ENCODE measurements at regions not wholly inside any gene's neighbourhood (a gene's known extent, or its start where the extent isn't known, plus 50 kb on each side); places are given as distances from the start of the nearest gene placed in this dataset.
"Not testable (repeated sequence)": the region's sequence is repeated elsewhere in the genome, so short reads cannot be mapped to it uniquely, and the experiment has no call there.

DNA sequence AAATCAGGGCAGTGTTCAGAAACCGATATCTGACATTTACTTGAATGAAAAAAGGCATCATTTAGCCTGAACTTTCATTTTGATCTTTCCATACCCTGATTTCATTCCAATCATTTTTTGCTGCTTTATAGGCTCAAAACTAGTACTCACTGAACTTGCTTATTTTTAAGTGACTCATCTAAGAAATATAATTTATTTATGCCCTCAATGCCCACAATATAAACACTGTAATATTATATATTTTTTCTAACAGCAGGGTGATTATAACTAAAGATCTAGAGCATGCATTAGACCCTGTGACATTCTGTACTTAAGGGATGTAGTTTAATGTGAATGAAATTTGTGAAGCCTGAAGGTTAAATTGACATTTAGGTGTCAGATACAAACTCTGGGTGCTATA is 446.1 kb upstream of the CDH10 start:
- TF ChIP-seq, protein P1, sequence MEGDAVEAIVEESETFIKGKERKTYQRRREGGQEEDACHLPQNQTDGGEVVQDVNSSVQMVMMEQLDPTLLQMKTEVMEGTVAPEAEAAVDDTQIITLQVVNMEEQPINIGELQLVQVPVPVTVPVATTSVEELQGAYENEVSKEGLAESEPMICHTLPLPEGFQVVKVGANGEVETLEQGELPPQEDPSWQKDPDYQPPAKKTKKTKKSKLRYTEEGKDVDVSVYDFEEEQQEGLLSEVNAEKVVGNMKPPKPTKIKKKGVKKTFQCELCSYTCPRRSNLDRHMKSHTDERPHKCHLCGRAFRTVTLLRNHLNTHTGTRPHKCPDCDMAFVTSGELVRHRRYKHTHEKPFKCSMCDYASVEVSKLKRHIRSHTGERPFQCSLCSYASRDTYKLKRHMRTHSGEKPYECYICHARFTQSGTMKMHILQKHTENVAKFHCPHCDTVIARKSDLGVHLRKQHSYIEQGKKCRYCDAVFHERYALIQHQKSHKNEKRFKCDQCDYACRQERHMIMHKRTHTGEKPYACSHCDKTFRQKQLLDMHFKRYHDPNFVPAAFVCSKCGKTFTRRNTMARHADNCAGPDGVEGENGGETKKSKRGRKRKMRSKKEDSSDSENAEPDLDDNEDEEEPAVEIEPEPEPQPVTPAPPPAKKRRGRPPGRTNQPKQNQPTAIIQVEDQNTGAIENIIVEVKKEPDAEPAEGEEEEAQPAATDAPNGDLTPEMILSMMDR (conservative IDR thresholded peaks at IDR 0.05; ENCODE audit: low read depth, low read length) = no peak
- no peak for DNase-seq (ENCODE audit: low read depth)
- no peak overlapping the region for H3K4me3 ChIP-seq (ENCODE audit: low read depth, low read length)

DNA sequence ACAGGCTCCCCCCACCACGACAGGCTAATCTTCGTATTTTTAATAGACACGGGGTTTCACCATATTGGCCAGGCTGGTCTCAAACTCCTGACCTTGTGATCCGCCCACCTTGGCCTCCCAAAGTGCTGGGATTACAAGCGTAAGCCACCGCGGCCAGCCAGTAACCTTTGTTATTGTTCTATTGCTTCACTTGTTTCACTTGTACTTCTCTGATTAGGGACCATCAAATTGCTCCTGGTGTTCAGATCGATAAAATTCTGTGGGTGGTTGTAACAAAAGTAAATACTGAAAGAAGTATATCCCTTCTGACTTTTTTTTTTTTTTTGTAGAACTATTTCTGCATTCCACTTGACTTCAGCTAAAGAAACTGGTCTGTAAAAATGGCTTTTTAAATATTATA is 445.5 kb upstream of the CDH10 start:
- H3K4me3 ChIP-seq (ENCODE audit: low read depth, low read length) = no peak overlapping the region
- DNase-seq (ENCODE audit: low read depth) = no peak
- TF ChIP-seq, protein P1 (conservative IDR thresholded peaks at IDR 0.05; ENCODE audit: low read depth, low read length) = no peak

DNA sequence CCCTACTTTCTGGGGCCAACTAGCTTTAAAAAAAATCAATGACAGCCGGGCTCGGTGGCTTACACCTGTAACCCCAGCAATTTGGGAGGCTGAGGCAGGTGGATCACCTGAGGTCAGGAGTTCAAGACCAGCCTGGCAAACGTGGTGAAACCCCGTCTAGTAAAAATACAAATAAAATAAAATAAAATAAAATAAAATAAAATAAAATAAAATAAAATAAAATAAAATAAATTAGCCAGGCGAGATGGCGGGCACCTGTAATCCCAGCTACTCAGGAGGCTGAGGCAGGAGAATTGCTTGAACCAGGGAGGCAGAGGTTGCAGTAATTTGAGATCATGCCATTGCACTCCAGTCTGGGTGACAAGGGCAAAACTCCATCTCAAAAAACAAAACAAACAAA is 443.9 kb upstream of the CDH10 start:
- H3K4me3 ChIP-seq (ENCODE audit: low read depth, low read length) = not testable (repeated sequence)

DNA sequence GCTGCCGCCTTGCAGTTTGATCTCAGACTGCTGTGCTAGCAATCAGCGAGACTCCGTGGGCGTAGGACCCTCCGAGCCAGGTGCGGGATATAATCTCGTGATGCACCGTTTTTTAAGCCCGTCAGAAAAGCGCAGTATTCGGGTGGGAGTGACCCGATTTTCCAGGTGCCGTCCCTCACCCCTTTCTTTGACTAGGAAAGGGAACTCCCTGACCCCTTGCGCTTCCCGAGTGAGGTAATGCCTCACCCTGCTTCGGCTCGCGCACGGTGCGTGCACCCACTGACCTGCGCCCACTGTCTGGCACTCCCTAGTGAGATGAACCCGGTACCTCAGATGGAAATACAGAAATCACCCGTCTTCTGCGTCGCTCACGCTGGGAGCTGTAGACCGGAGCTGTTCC is 438.5 kb upstream of the CDH10 start:
- H3K4me3 ChIP-seq (ENCODE audit: low read depth, low read length); DNase-seq (ENCODE audit: low read depth): not testable (repeated sequence)

More for the DNA sequence above, 443.9 kb upstream of the CDH10 start:
- not testable (repeated sequence) for DNase-seq (ENCODE audit: low read depth)

DNA sequence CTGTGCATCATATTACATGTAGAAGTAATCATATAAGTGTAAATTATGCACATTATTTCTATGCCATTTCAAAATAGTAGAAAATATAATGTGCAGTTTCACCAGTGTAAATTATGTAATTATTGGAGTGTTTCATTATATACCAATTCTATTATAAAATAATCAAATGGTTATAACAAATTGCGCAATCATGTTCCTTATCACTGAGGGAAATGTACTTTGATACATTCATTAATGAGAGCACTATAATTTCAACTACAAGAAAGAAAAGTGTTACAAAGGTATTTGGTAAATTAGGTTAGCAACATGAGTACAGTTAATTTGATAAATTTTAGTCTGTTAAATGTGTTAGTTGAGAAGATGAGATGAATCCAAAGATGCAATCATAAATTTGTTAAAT is 421.5 kb upstream of the CDH10 start:
- TF ChIP-seq, protein P1 (conservative IDR thresholded peaks at IDR 0.05; ENCODE audit: low read depth, low read length) = no peak
- no peak overlapping the region for H3K4me3 ChIP-seq (ENCODE audit: low read depth, low read length)
- no peak for DNase-seq (ENCODE audit: low read depth)

DNA sequence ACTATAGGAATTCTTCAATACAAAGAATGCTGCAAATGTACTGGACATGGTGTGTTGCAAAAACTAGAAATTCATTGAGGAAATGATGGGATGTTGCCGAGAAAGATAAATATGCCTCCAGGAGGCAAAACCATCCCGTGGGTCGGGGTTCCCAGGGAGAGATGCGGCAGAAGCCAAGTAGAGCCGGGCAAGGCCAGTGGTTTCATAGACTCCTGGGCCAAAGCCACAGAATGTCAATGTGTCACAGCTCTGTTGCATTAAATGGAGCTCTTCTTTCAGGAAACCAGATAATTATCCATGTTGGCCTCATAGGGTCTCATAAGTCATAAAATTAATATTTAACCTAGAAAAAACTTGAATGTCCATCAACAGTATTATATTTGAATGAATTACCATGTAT is 419.5 kb upstream of the CDH10 start:
- no peak for DNase-seq (ENCODE audit: low read depth)
- H3K4me3 ChIP-seq (ENCODE audit: low read depth, low read length) = no peak overlapping the region
- TF ChIP-seq, protein P1 (conservative IDR thresholded peaks at IDR 0.05; ENCODE audit: low read depth, low read length) = no peak

DNA sequence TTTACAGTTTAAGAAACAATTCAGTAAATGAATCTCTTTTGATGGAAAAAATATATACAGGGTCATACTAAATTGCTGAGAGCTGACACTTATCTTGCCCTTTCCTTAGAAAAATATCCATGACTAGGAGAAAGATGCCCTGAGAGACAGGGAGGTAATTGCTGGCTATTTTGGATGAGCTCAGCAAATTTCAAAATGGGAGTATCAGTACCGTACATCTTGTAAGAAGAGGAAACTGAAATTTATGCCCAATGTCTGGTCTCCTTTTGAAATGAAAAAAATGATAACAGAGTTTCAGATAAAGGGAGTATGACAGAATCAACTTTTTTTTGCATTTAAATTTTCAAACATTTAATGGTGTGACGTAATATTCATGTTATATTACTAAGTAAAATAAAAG is 415.8 kb upstream of the CDH10 start:
- TF ChIP-seq, protein P1 (conservative IDR thresholded peaks at IDR 0.05; ENCODE audit: low read depth, low read length) = no peak
- no peak for DNase-seq (ENCODE audit: low read depth)
- H3K4me3 ChIP-seq (ENCODE audit: low read depth, low read length) = no peak overlapping the region

DNA sequence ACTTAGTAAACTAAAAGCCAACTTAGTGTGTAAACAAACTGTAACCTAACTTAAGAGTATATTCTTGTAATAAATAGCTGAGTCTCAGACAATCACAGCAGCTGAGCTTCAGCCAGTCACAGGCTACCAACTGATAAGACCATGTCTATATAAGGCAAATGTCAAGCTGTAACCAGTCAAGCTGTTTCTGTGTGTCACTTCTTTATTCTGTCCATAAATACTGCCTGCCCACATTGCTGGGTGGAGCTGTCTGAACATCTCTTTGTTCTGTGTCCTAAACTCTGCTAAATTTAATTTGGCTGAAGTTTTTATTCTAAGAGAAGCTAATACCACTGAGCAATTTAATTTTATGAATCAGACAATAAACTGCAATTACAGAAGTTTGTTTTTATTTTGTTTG is 412.1 kb upstream of the CDH10 start:
- TF ChIP-seq, protein P1 (conservative IDR thresholded peaks at IDR 0.05; ENCODE audit: low read depth, low read length) = no peak
- DNase-seq (ENCODE audit: low read depth) = no peak
- H3K4me3 ChIP-seq (ENCODE audit: low read depth, low read length) = no peak overlapping the region
